SK-N-MC (cell line): ENCODE measurements at regions not wholly inside any gene's neighbourhood (a gene's known extent, or its start where the extent isn't known, plus 50 kb on each side); places are given as distances from the start of the nearest gene placed in this dataset.

ENCODE experiments used
- EZH2 ChIP-seq: fragments of 200-600 bp; sonication (generic); IDR thresholded peaks from one replicate; pipeline ENCODE4 v1.6.1; 2017; ENCODE audit warnings: antibody characterized with exemption
- FOXP2 ChIP-seq: optimal IDR thresholded peaks from 2 replicates; pipeline ENCODE3; 2011; ENCODE audit warnings: mild to moderate bottlenecking, moderate library complexity; ENCODE audit not compliant: insufficient read depth; ENCODE audit errors: extremely low read length, control extremely low read depth
- POLR2AphosphoS5 ChIP-seq: IDR thresholded peaks from 2 replicates; pipeline ENCODE4 v1.6.1; 2012; ENCODE audit warnings: mild to moderate bottlenecking, low read depth, low read length, borderline replicate concordance

DNA sequence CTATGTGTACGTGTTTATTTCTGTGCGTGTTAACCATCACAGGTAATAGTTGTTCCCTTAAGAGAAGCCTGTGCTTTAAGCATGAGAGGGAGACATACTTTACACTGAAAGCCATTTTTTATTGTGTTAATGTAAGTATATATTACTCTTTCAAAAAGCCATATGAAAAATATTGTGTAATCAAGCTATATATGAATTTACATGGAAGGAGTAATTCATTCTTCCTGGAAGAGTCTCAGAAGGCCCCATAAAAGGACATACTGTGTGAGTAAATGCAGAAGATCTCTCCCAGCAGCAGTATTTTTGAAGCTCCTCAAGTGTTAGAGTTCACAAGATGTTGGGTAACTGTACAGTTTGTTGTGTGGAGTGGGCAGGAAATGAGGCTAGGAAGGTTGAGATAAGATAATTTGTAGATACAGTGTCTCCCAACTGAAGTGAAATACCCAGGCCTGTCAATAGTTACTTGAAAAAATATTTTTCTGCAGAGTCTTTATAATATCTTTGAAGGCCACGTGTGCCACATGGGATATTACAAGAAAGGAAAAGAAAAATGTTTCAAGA lies 138.3 kb downstream of the PTGER3 start:
- TF ChIP-seq EZH2: no peak
- no peak for TF ChIP-seq POLR2AphosphoS5
- TF ChIP-seq FOXP2: no peak
